Panc1 (cell line): ENCODE measurements at regions not wholly inside any gene's neighbourhood (a gene's known extent, or its start where the extent isn't known, plus 50 kb on each side); places are given as distances from the start of the nearest gene placed in this dataset.

Experiments used
- POLR2AphosphoS5 ChIP-seq: IDR thresholded peaks from 2 replicates; pipeline ENCODE4 v1.6.1; 2012; ENCODE audit warnings: mild to moderate bottlenecking, low read depth, low read length, moderate library complexity
- TF ChIP-seq, protein P1 (sequence below): fragments of 450-650 bp; IDR thresholded peaks from 2 replicates; pipeline ENCODE4 v1.5.1; 2017; ENCODE audit warnings: mild to moderate bottlenecking
- TF ChIP-seq, protein P2 (sequence below), 2 experiments: IDR thresholded peaks; 2 replicates each; pipeline ENCODE4 v1.6.1; 2011 to 2012; ENCODE audit warnings: low read depth in 2 of 2, control low read depth in 1 of 2, low read length in 1 of 2, mild to moderate bottlenecking in 1 of 2, moderate library complexity in 1 of 2; ENCODE audit not compliant: insufficient read depth in 1 of 2

DNA sequence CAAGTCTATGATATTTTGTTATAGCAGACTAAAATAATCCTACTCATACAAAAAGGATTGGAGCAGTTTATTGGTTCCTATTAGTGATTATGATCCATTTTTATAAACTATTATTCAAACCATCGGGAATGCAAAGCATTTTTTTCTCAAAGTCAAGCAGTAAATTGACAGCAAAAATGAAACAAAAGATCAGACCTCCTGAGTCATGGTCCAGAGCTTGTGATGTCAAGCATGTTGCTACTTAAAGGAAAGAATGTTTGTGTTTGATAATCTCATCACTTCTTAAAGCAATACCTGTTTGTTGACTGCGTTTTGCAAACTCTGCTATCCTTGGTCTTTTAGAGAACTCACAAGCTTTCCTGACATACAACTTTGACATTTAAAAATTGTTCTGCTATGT lies 204.4 kb downstream of the SAMD5 start:
- TF ChIP-seq, protein P1, sequence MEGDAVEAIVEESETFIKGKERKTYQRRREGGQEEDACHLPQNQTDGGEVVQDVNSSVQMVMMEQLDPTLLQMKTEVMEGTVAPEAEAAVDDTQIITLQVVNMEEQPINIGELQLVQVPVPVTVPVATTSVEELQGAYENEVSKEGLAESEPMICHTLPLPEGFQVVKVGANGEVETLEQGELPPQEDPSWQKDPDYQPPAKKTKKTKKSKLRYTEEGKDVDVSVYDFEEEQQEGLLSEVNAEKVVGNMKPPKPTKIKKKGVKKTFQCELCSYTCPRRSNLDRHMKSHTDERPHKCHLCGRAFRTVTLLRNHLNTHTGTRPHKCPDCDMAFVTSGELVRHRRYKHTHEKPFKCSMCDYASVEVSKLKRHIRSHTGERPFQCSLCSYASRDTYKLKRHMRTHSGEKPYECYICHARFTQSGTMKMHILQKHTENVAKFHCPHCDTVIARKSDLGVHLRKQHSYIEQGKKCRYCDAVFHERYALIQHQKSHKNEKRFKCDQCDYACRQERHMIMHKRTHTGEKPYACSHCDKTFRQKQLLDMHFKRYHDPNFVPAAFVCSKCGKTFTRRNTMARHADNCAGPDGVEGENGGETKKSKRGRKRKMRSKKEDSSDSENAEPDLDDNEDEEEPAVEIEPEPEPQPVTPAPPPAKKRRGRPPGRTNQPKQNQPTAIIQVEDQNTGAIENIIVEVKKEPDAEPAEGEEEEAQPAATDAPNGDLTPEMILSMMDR = no peak
- TF ChIP-seq, protein P2, sequence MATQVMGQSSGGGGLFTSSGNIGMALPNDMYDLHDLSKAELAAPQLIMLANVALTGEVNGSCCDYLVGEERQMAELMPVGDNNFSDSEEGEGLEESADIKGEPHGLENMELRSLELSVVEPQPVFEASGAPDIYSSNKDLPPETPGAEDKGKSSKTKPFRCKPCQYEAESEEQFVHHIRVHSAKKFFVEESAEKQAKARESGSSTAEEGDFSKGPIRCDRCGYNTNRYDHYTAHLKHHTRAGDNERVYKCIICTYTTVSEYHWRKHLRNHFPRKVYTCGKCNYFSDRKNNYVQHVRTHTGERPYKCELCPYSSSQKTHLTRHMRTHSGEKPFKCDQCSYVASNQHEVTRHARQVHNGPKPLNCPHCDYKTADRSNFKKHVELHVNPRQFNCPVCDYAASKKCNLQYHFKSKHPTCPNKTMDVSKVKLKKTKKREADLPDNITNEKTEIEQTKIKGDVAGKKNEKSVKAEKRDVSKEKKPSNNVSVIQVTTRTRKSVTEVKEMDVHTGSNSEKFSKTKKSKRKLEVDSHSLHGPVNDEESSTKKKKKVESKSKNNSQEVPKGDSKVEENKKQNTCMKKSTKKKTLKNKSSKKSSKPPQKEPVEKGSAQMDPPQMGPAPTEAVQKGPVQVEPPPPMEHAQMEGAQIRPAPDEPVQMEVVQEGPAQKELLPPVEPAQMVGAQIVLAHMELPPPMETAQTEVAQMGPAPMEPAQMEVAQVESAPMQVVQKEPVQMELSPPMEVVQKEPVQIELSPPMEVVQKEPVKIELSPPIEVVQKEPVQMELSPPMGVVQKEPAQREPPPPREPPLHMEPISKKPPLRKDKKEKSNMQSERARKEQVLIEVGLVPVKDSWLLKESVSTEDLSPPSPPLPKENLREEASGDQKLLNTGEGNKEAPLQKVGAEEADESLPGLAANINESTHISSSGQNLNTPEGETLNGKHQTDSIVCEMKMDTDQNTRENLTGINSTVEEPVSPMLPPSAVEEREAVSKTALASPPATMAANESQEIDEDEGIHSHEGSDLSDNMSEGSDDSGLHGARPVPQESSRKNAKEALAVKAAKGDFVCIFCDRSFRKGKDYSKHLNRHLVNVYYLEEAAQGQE (IDR thresholded peaks at IDR 0.05; ENCODE audit: insufficient read depth in 1 of 2, low read depth in 2 of 2, low read length in 1 of 2) = no peak
- no peak for TF ChIP-seq POLR2AphosphoS5
